T-helper 9 cell (primary cell): ENCODE measurements at regions not wholly inside any gene's neighbourhood (a gene's known extent, or its start where the extent isn't known, plus 50 kb on each side); places are given as distances from the start of the nearest gene placed in this dataset.
A peak's percentile ranks its signal among the peaks of the same experiment; 100 is the strongest.

Source experiments
- DNase-seq: peaks from one replicate; pipeline ENCODE4 v3.0.0-alpha.2; 2020

- DNase-seq = no peak
Observed at GRCh38 chr16:11401161-11402050, 56.1 kb downstream of the RMI2 start.

GRCh38 chr16:11402051-11402744 lies 56.9 kb downstream of the RMI2 start:
- DNase-seq = no peak

- no peak for DNase-seq
Observed at GRCh38 chr16:11402745-11403533, 57.7 kb downstream of the RMI2 start.

GRCh38 chr16:11403534-11403795 lies 58.2 kb downstream of the RMI2 start:
- no peak for DNase-seq

DNA sequence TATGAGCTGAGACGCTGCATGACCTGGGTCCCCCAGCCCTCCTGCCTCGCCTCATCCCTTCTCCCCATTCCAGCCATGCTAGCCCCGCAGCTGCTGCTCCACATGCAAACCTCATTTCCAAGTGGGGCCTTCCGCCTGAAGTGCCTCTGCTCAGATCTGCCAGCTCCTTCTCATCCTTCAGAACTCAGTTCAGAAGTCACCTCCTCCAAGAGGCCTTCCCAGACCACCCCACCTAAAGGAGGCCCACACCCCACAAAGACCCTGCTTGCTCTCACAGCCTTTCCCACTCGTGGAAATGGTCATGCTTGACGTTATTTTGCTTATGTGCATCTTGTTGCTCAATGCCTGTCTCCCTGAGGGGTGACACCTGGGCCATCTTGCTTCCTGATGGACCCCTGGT lies 58.7 kb downstream of the RMI2 start:
- DNase-seq = no peak

DNA sequence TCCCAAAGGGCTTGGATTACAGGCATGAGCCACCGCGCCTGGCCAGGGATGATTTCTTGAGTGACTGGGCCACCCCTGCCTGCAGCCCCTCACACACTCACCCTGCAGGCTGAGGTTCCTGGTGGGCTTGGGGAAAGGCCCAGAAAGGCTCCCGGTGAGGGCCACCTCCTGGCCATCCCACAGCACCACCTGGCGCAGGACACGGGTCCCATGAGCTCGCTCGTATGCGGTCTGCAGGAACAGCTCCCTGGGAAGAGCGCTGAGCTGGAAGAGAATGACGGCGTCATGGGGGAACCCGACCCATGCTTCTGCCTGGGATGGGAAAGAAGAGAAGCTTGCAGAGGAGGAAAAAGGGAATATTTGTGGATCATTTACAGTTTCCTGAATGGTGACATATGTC lies 59.3 kb downstream of the RMI2 start:
- DNase-seq = no peak

DNA sequence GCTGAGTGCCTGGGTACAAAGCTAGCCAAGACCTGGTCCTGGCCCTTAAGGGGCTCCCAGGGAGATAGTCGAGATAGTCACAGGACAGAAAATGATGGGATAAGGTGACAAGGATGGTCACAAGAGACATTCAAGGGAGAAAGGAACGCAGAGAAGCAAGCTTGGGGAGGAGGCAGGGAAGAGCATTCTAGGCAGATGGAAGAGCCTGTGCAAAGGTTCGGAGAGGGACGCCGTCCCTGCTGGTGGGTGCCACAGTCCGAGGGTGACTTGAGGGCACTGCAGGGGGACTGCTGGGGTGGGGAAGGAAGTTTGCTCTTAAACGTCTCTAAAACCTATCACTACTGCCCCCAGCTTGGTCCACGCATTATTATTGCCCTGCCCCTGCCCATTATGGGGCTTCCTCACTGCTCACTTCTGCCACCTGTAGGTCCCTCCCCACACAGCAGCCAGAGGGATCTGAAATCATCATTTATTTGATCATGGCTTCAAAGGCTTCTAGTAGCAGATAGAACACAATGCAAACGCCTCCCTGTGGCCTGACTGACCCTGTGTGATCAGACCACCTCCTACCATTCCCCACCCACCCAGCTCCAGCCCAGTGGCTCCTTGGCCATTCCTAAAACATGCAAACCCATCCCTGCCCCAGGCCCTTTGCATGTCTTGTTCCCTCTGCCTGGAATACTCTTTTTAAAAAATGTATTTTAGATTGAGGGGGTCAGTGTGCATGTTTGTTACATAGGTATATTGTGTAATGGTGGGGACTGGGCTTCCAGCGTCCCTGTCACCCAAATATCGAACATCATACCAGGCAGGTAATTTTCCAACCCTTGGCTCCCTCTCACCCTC lies 60.3 kb downstream of the RMI2 start:
- DNase-seq = peak; percentile 22

DNA sequence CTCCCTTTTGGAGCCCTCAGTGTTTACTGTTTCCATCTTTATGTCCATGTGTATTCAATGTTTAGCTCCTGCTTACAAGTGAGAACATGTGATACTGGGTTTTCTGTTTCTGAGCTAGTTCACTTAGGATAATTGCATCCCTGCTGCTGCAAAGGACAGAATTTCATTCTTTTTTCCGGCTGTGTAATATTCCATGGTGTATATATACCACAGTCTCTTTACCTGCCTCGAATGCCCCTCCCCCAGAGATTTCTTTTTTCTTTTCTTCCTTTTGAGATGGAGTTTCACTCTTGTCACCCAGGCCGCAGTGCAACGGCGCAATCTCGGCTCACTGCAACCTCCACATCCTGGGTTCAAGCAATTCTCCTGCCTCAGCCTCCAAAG lies 60.9 kb downstream of the RMI2 start:
- DNase-seq = no peak

DNA sequence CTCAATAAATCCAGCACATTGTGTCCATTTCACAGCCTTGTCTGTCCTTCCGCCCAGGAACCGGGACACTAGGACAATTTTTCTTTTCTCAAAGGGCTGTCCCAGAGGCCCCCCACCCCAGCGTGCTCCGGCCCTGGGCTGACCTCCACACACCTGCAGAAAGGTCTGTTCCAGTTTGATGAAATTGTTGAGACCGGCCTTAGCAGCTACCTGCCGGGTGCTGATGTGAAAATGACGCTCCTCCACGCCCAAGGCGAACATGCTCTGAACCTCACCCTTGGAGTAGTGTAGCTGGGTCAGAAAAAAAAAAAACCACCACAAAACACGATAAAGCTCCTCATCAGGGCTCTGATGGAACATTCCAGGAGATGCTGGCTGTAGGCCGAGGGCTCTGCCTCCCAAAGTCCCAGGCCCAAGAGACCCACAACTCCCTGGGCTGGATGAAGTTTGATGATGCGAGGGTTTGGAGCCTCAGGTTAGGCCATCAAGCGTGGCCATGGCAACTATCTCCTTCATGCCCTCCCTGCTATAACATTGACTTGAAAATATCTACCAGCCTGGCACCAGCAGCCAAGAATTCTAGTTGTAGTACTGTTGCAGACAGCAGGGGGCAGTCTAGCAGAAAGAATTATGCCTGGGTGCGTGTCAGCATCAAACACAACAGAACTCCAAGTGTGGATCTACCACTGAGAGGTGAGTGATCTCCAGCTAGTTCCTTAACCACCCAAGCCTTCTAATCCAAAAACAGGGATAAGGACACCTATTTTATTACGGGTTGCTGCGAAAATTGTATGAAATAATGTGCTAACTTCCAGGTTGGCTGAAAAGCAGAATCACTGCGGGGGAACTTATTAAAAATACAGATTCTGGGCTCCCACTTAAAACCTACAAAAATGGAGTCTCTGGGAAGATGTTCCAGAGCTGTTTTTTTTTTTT lies 62.1 kb downstream of the RMI2 start:
- DNase-seq = peak; percentile 55

DNA sequence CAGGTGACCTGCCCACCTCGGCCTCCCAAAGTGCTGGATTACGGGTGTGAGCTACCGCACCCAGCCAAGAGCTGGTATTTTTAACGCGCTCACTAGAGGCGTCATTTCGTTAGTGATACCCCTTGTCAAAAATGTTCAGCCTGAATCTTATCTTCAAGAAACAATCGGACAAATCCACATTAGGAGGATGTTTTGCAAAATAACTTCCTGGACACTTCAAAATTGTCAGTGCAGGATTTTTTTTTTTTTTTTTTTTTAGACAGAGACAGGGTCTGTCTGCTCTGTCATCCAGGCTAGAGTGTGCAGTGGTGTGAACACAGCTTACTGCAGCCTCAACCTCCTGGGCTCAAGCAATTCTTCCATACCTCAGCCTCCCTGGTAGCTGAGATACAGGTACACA lies 63.0 kb downstream of the RMI2 start:
- DNase-seq = no peak

DNA sequence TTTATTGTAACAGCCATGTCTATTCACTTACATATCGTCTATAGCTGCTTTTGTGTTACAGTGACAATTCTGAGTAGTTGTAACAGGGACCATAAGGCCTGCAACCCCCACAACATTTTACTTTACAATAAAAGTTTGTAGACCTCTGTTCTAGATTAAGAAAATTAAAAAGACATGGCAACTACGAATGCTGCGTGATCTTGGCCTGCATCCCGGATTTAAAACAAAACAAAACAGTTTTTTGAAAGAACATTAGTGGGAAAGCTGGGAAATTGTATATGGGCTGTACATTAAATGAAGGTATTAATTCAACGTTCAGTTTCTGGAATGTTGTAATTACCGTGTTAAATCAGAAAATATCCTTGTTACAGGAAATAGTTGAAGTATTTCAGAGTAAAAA lies 64.1 kb downstream of the RMI2 start:
- no peak for DNase-seq

GRCh38 chr16:11410376-11411058 lies 65.3 kb downstream of the RMI2 start:
- no peak for DNase-seq

DNA sequence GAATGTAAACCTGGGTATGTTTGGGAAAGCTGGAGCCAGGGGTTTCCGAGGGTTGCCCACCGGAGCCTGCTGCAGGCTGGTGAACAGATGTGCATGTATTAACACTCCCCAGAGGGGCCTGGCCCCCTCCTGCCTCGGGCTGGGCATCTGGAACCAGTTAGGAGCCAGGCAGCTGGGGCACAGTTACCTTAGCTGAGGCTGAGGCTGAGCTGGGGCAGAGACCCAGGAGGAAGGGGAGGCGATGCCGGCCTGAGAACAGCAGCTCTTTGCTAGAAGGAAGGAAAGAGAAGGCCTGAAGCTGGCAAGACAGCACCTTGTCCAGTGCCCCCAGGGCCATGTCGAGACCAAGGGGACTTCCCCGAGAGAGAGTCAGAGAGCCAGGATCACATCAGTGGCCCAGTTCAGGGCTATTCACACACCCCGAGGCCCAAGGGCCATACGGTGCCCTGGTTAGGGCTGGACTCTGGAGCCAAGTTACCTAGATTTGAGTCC lies 65.8 kb downstream of the RMI2 start:
- DNase-seq = no peak

DNA sequence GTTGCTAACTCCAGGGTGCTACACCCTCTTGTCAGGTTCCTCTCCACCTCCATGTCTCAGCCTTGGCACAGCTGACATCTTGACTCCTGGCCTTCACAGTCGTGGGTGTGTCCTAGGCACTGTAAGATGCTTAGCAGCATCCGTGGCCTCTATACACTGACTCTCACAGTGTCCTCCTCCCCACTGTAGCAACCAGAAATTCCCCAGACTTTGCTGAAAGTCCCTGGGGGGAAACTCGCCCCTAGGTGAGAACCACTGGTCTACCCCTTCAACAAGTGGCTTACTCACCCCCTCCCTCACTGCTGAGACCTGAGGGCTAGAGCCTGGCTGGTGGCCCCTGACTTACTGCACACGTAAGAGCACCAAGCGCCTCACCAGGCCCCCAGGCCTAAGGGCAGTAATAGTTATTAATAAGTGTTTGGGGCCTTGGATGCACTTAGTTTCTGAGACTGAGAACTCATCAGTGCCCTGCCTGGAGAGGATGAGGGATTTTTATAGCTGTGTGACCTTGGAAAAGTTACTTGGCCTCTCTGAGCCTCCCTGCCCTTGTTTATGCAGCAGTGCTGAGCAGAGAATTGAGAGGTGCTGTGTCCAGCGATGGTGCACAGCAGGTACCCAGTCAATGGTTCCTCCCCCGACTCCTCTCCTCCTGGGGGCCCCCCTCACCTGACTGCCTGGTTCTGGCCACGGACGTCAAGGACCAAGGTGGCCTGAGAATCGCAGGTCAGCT lies 67.1 kb downstream of the RMI2 start:
- no peak for DNase-seq

GRCh38 chr16:11412965-11413887 lies 68.0 kb downstream of the RMI2 start:
- no peak for DNase-seq

- no peak for DNase-seq
Observed at GRCh38 chr16:11413907-11414595, 68.8 kb downstream of the RMI2 start.

DNA sequence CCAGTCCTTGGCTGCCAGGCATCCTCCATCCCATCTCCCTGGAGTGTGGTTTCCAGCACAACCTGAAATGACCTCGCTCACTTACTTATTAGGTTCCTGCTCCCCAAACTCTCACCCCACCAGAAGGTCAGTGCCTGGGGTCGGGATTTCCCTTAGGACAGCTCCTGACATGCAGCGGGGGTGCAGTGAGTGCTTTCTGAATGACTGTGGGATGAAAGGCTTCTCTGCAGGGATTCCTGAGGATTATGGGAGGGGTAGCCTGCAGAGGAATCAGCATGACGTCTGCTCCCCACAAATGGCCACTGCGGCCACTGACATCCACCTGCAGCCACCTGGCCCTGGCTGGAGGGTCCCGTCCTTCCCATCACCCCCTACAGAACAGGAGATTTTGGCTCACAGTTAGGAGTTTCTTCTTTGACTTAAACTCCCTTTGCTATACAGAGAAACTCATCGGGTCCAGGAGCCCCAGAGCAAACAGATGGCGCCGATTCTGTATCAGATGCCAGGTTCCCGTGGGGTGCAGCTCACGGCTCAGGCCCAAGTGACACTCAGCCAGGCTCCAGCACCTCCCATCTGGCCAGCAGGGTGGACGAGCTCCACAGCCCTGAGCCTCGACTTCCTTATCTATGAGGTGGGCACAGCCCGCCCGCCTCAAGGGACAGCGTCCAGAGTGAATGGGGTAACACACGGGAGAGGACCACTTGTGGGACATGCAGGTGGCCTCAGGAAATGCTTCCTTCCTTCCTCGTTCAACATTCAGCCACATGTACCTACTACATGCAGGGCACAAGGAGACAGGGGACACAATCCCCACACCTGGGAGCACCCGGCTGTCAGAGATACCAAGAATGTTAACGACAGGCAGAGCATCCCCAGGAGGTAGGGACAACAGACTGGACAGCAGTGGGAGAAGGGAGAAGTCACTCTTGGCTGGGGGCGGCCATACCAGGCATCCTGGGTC lies 69.8 kb downstream of the RMI2 start:
- DNase-seq = no peak
